ENCODE measurements at regions not wholly inside any gene's neighbourhood (a gene's known extent, or its start where the extent isn't known, plus 50 kb on each side); places are given as distances from the start of the nearest gene placed in this dataset.

- no peak for DNase-seq
Observed at GRCh38 chr12:103182299-103182698, 224.8 kb downstream of the ASCL1 start.

GRCh38 chr12:103196467-103196866 is 239.0 kb downstream of the ASCL1 start:
- DNase-seq: no peak

- DNase-seq: no peak
Observed at GRCh38 chr12:103197725-103198388, 240.4 kb downstream of the ASCL1 start.

GRCh38 chr12:103198499-103198898 is 241.0 kb downstream of the ASCL1 start:
- no peak for DNase-seq

- DNase-seq: no peak
Observed at GRCh38 chr12:103205906-103206305, 248.4 kb downstream of the ASCL1 start.

- DNase-seq: no peak
Observed at GRCh38 chr12:103207936-103208335, 250.5 kb downstream of the ASCL1 start.

- DNase-seq: no peak
Observed at GRCh38 chr12:103241184-103241583, 254.6 kb downstream of the C12orf42 start.

GRCh38 chr12:103244596-103244995 is 251.2 kb downstream of the C12orf42 start:
- DNase-seq: no peak

GRCh38 chr12:103247531-103247930 is 248.2 kb downstream of the C12orf42 start:
- no peak for DNase-seq

GRCh38 chr12:103249607-103250006 is 246.2 kb downstream of the C12orf42 start:
- no peak for DNase-seq

GRCh38 chr12:103250487-103250886 is 245.3 kb downstream of the C12orf42 start:
- no peak for DNase-seq
